Non-pigmented ciliary epithelial cell (primary cell): ENCODE measurements at regions not wholly inside any gene's neighbourhood (a gene's known extent, or its start where the extent isn't known, plus 50 kb on each side); places are given as distances from the start of the nearest gene placed in this dataset.

Experiments used
- DNase-seq: peaks from one replicate; pipeline ENCODE4 v3.0.0-alpha.2; 2010; ENCODE audit warnings: low read depth

DNA sequence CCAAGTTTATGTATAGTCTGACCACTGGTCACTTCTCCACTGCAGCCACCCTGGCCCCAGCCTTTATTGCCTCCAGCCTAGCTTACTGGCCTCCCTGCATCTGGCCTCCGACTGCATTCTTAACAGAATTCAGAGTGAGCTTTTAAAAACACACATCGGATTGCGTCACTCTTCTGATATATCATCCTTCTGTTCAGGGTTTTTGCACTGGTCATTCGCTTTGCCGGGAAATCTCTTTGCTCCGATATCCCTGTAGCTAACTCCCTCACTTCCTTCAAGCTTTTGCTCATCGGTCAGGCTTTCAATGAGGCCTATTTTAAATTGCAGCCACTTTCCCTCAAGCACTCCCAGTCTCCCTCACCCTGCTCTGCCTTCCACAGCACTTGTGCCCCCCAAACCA lies 101.6 kb upstream of the DLX2 start:
- DNase-seq = no peak

DNA sequence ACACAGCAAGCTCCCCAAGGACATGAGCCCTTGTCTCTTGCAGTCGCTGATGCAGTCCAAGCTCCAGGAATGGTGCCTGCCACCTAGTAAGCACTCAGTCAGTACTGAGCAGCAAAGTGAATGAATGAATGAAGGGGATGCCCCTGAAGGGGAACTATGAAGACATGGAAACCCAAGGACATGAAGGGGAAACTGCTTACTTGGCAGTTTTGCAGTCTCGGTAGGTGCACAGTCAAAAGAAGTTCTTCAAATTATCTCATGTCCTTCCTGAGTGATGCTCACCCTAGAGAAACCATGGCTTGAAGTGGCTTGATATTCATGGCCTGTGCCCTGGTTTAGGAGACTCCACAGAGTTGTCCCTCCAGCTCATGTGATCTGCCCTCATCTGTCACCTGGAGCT lies 102.1 kb upstream of the DLX2 start:
- DNase-seq = no peak

DNA sequence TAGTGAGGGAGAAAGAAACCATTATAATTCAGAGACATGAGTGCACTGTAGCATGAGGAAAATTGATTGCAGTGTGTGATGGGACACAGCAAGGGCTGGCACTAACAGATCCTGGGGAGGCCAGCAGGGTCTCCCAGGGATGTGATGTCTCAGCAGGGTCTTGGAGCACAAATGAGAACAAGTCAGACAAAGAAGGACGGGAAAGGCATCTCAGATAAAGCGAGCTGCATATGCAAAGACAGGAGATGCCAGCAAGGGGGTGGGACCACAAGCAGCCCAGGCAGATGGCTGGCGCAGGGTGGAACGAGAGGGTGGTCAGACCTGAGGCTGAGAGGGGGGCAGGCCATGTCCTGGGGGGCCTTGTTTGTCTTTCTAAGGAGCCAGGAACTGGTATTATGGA lies 102.6 kb upstream of the DLX2 start:
- no peak for DNase-seq

DNA sequence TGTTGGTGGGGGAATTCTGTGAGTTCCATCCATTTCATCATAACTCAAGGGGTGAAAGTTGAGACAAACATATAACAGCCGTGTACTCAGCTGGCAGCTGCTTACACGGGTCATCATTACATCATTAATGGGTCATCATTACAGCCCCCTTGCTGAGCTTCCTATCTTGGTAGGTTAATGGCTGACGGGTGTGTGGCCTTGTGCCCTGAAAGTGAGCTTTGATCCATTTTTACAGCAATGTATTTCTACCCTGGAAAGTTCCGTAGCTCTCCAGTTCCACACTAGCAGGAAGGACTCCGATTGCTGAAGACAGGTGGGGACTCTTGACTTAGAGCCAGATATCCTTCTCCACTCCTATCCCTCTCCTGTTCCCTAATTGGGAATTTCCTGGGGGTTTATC lies 105.2 kb upstream of the DLX2 start:
- no peak for DNase-seq

DNA sequence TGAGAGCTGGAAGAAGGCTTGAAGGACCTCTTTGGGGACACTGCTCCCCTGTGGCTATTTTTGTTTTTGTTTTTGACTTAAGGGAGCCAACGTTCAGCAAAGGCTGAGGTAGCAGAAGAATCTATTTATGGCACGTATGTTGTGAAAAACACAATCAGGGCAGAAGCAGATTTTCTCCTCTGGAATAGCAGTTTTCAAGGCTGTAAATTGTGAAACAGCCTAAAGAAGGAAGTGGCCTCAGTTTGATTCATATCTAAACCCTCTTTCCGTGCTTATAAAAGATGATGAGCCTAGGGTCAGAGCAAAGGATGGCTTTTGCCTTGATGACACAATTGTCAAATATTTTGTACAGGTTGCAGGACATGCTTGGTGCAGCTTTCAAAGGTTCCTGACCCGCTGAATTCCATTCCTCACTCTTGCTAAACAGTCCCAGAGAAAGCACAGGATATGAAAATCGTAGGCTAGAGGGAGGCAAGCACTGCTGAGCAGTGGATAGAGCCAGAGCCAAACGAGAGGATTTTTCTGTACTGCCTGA lies 106.2 kb upstream of the DLX2 start:
- DNase-seq = no peak

DNA sequence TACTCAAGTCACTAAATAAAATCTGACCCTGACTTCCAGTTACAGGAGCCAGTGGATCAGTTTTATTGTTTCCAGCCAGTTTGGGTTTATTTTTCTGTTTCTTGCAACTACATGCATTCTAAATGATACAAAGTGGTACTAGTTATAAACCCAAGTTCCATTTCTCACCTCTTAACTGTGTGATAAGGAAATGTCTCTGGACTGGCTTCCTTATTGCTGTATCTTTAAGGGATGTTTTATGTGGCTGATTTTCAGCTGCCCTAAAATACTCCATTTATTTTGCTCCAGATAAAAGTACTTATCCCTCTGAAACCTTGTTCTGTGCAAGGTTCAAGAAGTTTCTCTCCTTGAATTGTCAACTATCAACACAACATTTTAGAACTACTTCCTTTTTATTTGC lies 107.9 kb upstream of the DLX2 start:
- no peak for DNase-seq

DNA sequence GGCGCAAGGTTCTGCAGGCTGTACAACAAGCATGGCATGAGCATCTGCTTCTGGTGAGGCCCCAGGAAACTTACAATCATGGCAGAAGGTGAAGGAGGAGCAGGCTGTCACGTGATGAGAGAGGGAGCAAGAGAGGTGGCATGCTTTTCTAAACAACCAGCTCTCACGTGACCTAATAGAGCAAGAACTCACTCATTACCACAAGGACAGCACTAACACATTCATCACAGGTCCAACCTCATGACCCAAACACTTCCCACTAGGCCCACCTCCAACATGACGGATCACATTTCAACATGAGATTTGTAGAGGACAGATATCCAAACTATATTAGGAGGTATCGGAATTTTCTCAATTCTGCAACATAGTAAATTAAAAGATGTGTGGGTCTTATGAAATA lies 108.8 kb upstream of the DLX2 start:
- no peak for DNase-seq

DNA sequence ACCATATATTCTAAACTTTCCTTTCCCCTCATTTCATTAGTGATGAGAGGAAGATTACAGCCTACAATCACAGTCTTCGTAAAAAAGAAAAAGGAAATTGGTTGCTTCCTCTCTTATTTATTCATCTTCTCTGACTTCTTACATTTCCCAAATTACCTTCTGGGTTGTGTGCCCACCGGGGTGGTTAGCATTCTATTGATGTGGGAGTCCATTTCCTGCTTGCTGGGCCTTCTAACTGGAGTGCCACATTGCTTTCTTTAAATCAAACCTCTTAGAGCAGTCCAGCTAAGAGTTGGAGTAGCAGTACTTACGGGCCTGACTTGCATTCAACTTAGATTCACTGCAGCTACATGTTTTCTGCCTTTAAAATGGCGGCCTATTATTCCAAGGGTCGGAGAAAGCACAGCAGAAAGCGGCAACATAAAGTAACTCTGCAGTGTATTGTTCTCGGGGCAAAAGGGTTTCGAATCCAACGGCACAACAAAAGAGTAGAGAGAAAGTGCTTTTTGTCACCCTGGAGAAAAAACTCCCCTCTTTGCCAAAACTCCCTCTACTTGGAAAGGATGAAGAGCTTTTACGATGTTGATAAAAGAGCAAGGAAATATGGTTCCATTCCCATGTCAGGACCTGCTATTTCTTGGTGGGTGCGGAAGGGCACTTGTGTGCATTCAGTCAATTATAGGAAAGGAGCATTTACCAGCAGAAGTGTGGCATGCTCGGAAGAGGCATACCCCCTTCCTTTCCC lies 110.6 kb upstream of the DLX2 start:
- no peak for DNase-seq

DNA sequence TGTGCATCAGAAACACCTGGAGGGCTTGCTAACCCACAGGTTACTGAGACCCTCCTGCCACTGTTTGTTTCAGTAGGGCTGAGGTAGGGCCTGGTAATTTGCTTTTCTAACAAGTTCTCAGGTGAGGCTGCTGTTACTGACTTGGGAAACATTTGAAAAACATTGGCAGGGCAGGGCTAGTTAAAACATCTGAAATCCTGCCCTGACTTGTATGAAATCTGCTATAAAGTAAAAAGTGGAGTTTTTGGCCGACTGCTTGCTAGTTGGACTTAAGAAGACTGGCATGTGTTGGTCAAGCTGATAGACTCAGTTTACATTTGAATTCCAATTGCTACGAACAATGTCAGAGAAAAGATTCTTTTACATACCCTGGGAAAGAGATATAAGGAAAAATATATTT lies 111.6 kb upstream of the DLX2 start:
- DNase-seq = no peak

DNA sequence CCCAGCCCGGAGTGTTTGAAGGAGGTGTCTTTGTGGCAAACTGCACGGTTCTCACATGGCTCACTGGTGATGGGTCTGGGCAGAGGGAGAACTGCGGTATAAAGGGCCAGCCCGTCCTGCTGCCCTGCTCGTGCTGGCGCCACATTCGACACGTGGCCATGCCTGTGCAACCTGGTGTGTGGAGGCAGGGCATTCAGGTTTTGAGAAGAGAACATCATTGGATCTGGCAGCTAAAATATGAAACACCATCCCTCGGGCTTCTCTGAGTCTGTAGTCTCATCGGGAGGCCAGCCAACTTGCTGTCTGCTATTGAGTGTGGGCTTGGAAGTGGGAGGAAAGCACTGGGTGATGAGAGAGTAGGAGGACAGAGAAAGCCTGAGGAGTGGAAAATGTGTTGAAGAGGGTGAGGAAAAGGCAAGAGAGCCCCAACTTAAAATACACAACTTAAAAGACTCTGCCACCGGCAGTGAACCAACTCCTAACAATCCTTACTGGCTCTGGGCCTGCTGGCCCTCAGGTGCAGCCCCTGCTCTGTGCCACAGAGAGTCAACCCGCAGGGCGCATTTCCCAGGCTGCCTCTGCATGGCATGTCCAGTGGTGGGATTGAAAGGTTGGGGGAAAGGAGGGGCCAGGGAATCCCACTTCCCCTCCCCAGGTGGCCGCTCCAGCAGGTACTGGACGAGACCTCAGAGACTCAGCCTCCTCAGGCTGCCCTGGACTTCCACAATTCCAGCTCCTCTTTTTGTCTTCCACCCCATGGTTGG lies 112.7 kb upstream of the DLX2 start:
- DNase-seq = no peak

DNA sequence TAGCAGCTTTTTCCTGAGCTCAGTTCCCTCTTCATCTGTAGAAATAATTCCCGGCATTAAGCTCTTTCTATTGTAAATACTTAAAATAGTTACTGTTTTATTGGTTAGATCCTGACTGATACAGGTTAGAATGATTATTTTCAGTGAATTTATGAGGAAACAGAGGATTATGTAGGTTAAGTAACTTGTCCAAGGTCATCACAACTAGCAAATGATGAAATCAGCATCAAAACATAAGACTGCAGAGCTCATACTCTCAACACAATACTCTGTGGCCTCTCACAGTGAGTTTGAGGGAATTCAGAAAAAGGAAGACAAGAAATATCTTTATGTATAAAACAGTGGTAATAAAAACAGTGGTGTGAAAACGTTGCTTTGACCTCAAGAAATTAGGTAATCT lies 113.2 kb upstream of the DLX2 start:
- no peak for DNase-seq

DNA sequence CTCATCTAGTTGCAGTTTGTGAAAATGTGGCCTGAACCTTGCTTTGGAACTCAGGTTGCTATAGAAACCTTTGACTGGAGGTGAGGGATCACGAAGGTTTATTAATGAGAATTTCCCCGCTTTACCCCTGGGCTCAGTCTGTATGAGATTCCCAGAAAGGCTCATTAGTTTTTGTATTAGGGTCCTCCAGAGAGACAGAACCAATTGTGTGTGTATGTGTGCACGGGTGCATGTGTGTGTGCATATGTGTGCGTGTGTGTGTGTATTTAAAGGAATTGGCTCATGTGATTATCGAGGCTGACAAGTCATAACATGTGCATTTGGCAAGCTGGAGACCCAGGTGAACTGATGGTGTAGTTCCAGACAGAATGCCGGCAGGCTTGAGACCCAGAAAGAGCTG lies 113.8 kb upstream of the DLX2 start:
- DNase-seq = no peak

DNA sequence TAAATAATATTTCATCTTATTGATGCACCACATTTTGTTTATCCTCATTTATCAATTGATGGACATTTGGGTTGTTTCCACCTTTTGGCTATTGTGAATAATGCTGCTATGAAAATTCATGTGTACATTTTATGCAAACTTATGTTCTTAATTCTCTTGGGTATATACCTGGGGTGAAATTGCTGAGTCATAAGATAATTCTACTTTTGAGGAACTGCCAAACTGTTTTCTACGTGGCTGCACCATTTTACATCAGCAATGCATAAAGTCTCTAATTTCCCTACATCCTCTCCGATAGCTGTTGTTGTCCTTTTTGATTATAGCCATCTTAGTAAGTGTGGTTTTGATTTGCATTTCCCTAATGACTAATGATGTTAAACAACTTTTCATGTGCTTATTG lies 116.5 kb upstream of the DLX2 start:
- no peak for DNase-seq

DNA sequence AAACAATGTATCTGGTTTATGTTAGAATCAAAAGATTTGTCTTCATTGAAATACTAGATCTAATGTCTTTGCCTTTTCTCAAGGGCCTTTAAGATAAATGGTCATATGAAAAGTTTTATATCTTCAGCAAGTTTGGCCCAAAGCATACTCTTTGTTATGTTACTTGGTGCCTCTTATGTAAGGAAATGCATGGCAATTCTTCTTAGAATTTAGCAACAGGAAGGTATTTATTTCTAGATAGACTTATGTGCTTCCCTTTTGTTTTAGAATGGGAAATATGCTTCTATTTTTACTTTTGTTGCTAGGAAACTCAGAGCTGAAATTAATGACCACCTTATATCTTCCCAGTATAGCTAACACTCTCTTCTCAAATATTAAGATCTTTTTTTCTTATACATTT lies 117.4 kb upstream of the DLX2 start:
- DNase-seq = no peak

DNA sequence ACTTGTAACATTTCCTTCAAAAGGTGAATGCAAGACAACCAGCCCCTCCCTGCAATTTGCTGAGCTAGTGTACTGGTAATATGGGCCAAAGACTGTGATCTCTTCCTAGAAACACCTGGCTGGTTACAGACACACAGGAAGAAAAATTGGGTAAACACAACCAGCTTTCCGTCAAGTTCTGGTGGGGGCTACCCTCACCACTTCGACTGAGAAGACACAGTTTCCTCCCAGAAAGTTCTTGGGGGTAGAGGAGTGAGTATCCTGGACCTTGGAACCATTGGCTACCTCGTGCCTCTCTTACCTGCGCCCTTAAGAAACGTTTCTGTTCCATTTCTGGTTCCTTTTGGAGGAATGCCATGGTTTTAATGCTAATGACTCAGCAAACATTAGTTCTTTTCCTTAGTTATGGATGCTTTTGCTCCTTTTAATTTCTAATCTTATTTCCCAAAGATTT lies 120.9 kb upstream of the DLX2 start:
- DNase-seq = no peak

DNA sequence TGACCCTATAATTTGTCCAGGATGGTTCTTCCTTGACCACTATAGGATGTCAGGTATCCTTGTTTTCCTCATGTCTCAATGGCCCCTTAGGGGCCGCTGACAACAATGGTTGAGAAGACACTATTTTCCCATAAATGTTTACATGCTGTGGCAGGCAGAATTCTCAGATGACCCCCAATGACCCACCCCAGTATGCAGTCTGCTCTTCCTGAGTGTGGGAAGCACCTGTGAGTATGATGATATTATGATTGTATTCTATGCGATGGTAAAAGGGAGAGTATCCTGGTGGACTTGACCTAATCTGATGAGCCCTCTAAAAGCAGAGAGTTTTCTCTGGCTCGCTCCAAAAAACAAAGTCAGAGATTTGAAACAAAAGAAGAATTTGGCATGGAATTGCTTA lies 123.1 kb upstream of the DLX2 start:
- no peak for DNase-seq

DNA sequence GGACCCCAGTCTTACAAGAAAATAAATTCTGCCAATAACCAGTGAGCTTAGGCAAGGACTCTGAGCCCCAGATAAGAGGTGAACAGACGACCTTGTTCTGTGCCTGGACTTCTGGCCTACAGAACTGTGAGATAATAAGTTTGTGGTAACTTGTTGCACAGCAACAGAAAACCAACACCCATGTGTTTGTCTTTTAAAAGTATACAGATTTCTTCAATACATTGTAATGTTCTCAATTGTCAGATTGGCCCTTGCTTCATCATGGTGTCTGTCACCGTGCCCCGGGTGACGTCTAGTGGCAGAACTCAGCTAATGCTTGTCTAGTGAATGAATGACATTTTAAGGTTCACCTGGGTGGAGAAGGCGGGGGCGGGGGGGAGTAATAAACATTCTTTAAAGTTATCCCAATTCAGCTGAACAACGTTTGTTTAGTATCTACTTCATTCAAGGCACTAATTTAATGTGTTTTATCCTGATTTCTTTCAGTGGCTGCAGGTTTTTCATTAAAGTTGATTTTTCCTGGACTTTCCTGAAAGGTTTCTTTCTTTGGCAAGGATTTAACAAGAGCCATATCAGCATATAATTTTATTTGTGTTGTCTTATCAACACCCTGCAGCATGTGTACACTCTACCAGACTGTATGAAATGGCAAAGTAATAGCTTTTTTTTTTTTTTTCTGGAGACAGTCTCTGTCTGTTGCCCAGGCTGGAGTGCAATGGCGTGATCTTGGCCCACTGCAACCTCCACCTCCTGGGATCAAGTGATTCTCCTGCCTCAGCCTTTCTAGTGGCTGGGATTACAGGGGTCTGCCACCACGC lies 123.8 kb upstream of the DLX2 start:
- no peak for DNase-seq

DNA sequence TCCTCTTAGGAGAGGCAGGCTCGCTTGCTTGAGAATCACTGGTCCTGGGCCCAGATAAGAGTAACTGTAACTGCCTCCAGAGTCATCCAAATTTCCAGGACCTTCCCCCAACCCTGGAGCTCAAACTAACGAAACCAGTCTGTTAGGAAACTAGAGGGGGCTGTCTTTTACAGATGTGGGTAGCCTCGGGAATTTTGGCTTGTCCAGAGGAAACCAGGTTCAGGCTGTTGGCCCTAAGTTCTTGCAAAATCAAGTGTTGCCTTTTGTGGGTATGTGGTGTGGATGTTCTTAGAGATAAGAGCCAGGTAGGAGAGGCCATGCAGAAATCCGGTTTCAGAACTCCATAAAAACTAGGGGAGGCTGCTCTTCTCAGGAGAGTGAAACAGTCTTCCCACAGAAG lies 125.0 kb upstream of the DLX2 start:
- no peak for DNase-seq

DNA sequence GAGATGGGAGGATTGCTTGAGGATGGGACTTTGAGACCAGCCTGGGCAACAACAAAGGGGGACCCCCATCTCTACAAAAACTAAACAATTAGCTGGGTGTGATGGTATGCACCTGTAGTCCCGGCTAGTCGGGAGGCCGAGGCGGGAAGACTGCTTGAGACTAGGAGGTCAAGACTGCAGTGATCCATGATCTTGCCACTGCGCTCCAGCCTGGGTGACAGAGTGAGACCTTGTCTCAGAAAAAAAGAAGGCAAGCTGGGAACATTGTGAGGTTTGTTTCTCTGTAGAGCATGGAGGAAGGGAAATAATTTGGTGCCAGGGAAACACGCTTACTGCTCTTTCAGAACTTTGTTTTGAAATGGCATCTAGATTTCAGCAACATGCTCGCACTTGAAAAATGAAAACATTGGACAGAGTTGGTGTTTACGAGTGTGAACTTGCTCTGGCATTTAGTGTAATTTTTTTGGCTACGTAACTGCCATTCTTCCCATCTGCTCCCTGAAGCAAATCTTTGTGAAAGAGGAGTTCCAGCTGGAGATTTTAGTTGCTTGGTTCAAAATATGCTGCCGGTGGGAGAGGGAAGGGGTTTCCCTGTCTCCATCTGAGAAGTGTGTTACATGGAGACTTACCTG lies 125.6 kb upstream of the DLX2 start:
- no peak for DNase-seq

DNA sequence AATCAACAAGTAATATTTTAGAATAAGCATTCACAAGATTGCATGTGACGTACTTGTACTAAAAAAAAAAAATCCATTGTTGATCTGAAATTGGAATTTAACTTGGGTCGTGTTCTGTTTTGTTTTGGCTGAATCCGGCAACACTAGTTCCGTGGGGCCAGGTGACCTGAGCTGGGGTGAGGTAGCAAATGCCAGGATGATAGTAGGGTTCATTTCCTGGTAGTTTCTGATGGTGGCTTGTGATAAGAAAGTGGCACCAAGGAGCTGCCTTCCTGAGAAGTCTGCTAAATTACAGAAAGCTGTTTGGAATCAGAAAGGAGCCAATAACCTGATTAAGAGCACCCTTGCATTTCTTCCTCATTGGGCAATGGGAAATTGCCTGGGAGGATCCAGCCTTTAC lies 126.4 kb upstream of the DLX2 start:
- no peak for DNase-seq

DNA sequence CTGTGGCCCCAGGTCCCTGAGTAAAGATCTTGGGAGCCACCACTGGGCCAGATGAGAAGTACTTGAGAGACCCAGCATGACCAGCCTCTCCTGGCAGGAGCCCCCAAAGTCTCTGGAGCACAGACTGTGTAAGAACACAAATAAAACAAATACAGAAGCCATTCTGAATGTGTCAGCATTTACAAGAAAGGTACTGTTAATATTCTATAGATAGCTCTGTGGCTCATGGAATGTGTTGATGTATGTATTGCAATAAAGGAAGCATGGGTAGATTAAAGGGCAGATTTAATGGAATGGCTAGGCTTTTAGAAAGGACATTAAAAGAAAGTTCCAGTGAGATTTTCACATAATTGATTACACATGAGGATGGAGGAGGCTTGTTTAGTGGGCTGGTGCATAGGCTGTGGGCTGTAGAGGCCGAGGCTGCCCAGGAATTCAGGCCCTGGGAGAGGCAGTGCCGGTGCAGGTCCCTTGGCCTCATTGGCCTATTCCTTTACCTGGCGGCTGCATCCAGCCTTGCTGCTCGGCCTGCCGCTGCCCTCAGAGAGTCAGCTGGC lies 127.7 kb upstream of the DLX2 start:
- DNase-seq = no peak

DNA sequence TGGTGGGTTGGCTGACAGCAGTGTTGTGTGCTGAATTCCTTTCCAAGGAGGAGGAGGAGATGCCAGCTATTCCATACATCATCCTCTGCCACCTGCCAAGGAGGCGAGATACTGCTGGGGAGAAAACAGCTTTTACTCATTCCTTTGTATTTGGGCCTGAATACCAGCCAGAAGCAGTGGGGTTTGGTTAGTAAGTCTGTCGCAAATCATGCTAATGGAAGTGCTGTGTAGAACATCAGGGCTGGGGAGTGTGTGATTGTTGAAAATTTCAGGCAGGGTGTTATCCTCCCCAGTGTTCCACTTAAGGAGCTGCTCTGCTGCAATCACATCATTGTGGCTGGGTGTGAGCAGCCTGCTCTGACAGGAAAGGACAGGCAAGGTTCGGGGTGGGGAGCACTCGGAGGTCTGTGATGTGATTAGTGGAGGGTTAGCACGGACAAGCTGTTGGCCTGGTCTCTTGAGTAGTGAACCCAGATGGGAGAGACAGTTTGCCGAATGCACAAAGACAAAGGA lies 128.2 kb upstream of the DLX2 start:
- no peak for DNase-seq
